ENCODE measurements at regions not wholly inside any gene's neighbourhood (a gene's known extent, or its start where the extent isn't known, plus 50 kb on each side); places are given as distances from the start of the nearest gene placed in this dataset.

DNA sequence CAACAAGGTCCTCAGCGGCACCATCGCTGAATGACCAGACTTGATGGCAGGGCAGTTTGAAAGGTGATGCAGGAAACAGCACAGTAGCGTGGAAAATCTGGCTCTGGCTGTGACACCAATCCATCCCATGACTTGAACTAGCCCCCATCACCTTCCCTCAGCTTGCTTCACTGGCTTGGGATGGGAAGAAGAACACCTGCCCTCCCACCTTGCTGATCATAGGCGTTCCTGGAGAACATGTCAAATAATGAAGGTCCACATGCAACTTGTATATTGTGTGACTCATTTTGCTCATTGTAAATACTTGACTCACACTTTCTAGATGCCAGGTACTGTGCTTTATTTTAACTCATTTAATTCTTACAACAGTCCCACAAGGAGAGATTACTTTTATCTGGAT lies 292.4 kb upstream of the SPRED2 start (continued):
- TF ChIP-seq, protein P1, sequence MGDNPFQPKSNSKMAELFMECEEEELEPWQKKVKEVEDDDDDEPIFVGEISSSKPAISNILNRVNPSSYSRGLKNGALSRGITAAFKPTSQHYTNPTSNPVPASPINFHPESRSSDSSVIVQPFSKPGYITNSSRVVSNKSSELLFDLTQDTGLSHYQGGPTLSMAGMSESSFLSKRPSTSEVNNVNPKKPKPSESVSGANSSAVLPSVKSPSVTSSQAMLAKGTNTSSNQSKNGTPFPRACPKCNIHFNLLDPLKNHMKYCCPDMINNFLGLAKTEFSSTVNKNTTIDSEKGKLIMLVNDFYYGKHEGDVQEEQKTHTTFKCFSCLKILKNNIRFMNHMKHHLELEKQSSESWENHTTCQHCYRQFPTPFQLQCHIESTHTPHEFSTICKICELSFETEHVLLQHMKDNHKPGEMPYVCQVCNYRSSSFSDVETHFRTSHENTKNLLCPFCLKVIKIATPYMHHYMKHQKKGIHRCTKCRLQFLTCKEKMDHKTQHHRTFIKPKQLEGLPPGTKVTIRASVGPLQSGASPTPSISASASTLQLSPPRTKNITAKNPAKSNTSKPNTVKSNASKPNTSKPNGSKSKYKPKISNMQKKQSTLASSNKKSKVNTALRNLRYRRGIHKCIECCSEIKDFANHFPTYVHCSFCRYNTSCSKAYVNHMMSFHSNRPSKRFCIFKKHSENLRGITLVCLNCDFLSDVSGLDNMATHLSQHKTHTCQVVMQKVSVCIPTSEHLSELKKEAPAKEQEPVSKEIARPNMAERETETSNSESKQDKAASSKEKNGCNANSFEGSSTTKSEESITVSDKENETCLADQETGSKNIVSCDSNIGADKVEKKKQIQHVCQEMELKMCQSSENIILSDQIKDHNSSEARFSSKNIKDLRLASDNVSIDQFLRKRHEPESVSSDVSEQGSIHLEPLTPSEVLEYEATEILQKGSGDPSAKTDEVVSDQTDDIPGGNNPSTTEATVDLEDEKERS (tag by site-specific recombination; IDR thresholded peaks at IDR 0.05), result no peak
- TF ChIP-seq ZFP37 (tag by site-specific recombination; IDR thresholded peaks at IDR 0.05), result no peak
- no peak for TF ChIP-seq ZBTB48 (tag by site-specific recombination; IDR thresholded peaks at IDR 0.05)
- TF ChIP-seq ZNF777 (tag by site-specific recombination; IDR thresholded peaks at IDR 0.05; ENCODE audit: borderline replicate concordance), result no peak

GRCh38 chr2:65724336-65724735 lies 291.9 kb upstream of the SPRED2 start:
- Histone ChIP-seq H3K9me3 (ENCODE audit: control insufficient read depth, insufficient read depth, low read depth, low read length) (no peaks in the 10 kb centered on the region), H3K27ac (ENCODE audit: extremely low read depth, low read depth, low read length) (no peak overlapping the region), H3K4me3 (ENCODE audit: low read depth, low read length) (no peak overlapping the region), H3K4me1 (ENCODE audit: control insufficient read depth, insufficient read depth, low read length) (no peaks in the 10 kb centered on the region), H3K36me3 (ENCODE audit: control insufficient read depth in 2 of 2, insufficient read depth in 1 of 2, low read length in 2 of 2) (no peaks in the 10 kb centered on the region)
- ChIA-PET CTCF (no interaction called here), POLR2A (no interaction called here)
- TF ChIP-seq, protein P2, sequence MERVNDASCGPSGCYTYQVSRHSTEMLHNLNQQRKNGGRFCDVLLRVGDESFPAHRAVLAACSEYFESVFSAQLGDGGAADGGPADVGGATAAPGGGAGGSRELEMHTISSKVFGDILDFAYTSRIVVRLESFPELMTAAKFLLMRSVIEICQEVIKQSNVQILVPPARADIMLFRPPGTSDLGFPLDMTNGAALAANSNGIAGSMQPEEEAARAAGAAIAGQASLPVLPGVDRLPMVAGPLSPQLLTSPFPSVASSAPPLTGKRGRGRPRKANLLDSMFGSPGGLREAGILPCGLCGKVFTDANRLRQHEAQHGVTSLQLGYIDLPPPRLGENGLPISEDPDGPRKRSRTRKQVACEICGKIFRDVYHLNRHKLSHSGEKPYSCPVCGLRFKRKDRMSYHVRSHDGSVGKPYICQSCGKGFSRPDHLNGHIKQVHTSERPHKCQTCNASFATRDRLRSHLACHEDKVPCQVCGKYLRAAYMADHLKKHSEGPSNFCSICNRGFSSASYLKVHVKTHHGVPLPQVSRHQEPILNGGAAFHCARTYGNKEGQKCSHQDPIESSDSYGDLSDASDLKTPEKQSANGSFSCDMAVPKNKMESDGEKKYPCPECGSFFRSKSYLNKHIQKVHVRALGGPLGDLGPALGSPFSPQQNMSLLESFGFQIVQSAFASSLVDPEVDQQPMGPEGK (tag by site-specific recombination; IDR thresholded peaks at IDR 0.05), result no peak
- TF ChIP-seq ZNF48 (tag by site-specific recombination; IDR thresholded peaks at IDR 0.05), result no peak
- TF ChIP-seq ZNF121 (tag by site-specific recombination; IDR thresholded peaks at IDR 0.05), result no peak
- TF ChIP-seq OSR2 (tag by site-specific recombination; IDR thresholded peaks at IDR 0.05), result no peak
- no peak for TF ChIP-seq SETDB1 (IDR thresholded peaks at IDR 0.05; ENCODE audit: insufficient read length, low read length)
- no peak for TF ChIP-seq ZNF175 (tag by site-specific recombination; IDR thresholded peaks at IDR 0.05)
- TF ChIP-seq, protein P3, sequence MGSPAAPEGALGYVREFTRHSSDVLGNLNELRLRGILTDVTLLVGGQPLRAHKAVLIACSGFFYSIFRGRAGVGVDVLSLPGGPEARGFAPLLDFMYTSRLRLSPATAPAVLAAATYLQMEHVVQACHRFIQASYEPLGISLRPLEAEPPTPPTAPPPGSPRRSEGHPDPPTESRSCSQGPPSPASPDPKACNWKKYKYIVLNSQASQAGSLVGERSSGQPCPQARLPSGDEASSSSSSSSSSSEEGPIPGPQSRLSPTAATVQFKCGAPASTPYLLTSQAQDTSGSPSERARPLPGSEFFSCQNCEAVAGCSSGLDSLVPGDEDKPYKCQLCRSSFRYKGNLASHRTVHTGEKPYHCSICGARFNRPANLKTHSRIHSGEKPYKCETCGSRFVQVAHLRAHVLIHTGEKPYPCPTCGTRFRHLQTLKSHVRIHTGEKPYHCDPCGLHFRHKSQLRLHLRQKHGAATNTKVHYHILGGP (tag by site-specific recombination; IDR thresholded peaks at IDR 0.05), result no peak
- TF ChIP-seq ZNF830 (tag by site-specific recombination; IDR thresholded peaks at IDR 0.05; ENCODE audit: low read depth), result no peak
- TF ChIP-seq, protein P4, sequence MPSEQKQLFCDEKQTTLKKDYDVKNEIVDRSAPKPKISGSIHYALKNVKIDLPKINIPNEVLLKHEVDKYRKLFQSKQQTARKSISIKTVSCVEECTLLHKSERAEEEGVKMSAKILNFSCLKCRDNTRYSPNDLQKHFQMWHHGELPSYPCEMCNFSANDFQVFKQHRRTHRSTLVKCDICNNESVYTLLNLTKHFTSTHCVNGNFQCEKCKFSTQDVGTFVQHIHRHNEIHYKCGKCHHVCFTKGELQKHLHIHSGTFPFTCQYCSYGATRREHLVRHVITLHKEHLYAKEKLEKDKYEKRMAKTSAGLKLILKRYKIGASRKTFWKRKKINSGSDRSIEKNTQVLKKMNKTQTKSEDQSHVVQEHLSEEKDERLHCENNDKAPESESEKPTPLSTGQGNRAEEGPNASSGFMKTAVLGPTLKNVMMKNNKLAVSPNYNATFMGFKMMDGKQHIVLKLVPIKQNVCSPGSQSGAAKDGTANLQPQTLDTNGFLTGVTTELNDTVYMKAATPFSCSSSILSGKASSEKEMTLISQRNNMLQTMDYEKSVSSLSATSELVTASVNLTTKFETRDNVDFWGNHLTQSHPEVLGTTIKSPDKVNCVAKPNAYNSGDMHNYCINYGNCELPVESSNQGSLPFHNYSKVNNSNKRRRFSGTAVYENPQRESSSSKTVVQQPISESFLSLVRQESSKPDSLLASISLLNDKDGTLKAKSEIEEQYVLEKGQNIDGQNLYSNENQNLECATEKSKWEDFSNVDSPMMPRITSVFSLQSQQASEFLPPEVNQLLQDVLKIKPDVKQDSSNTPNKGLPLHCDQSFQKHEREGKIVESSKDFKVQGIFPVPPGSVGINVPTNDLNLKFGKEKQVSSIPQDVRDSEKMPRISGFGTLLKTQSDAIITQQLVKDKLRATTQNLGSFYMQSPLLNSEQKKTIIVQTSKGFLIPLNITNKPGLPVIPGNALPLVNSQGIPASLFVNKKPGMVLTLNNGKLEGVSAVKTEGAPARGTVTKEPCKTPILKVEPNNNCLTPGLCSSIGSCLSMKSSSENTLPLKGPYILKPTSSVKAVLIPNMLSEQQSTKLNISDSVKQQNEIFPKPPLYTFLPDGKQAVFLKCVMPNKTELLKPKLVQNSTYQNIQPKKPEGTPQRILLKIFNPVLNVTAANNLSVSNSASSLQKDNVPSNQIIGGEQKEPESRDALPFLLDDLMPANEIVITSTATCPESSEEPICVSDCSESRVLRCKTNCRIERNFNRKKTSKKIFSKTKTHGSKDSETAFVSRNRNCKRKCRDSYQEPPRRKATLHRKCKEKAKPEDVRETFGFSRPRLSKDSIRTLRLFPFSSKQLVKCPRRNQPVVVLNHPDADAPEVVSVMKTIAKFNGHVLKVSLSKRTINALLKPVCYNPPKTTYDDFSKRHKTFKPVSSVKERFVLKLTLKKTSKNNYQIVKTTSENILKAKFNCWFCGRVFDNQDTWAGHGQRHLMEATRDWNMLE (tag by site-specific recombination; conservative IDR thresholded peaks at IDR 0.05; ENCODE audit: low read depth), result no peak
- TF ChIP-seq BCL11A (tag by site-specific recombination; IDR thresholded peaks at IDR 0.05; ENCODE audit: low read depth), result no peak
- no peak for TF ChIP-seq IKZF3 (tag by site-specific recombination; IDR thresholded peaks at IDR 0.05)
- no peak for TF ChIP-seq ZNF211 (tag by site-specific recombination; IDR thresholded peaks at IDR 0.05; ENCODE audit: low read depth)
- TF ChIP-seq ZBTB26 (tag by site-specific recombination; optimal IDR thresholded peaks at IDR 0.05), result no peak
- TF ChIP-seq FEZF1 (tag by site-specific recombination; IDR thresholded peaks at IDR 0.05), result no peak
- TF ChIP-seq SALL2 (tag by site-specific recombination; IDR thresholded peaks at IDR 0.05; ENCODE audit: borderline replicate concordance), result no peak
